Fibroblast of the aortic adventitia (primary cell): ENCODE measurements at regions not wholly inside any gene's neighbourhood (a gene's known extent, or its start where the extent isn't known, plus 50 kb on each side); places are given as distances from the start of the nearest gene placed in this dataset.

Experiments
- DNase-seq: peaks from one replicate; pipeline ENCODE4 v3.0.0-alpha.2; 2010; ENCODE audit warnings: low read depth
- H3K4me3 ChIP-seq: 2 replicates; pipeline ENCODE4 v1.5.1; 2011; ENCODE audit warnings: low read depth, mild to moderate bottlenecking, control low read depth, low read length, moderate library complexity
- TF ChIP-seq, protein P1 (sequence below): IDR thresholded peaks from 2 replicates; pipeline ENCODE4 v1.5.1; 2011; ENCODE audit warnings: mild to moderate bottlenecking, low read length, control low read depth, inconsistent platforms; ENCODE audit not compliant: insufficient read depth

GRCh38 chr5:169357291-169357690 lies 56.4 kb upstream of the SLIT3 start:
- no peak overlapping the region for H3K4me3 ChIP-seq
- TF ChIP-seq, protein P1, sequence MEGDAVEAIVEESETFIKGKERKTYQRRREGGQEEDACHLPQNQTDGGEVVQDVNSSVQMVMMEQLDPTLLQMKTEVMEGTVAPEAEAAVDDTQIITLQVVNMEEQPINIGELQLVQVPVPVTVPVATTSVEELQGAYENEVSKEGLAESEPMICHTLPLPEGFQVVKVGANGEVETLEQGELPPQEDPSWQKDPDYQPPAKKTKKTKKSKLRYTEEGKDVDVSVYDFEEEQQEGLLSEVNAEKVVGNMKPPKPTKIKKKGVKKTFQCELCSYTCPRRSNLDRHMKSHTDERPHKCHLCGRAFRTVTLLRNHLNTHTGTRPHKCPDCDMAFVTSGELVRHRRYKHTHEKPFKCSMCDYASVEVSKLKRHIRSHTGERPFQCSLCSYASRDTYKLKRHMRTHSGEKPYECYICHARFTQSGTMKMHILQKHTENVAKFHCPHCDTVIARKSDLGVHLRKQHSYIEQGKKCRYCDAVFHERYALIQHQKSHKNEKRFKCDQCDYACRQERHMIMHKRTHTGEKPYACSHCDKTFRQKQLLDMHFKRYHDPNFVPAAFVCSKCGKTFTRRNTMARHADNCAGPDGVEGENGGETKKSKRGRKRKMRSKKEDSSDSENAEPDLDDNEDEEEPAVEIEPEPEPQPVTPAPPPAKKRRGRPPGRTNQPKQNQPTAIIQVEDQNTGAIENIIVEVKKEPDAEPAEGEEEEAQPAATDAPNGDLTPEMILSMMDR = no peak
- DNase-seq = no peak

DNA sequence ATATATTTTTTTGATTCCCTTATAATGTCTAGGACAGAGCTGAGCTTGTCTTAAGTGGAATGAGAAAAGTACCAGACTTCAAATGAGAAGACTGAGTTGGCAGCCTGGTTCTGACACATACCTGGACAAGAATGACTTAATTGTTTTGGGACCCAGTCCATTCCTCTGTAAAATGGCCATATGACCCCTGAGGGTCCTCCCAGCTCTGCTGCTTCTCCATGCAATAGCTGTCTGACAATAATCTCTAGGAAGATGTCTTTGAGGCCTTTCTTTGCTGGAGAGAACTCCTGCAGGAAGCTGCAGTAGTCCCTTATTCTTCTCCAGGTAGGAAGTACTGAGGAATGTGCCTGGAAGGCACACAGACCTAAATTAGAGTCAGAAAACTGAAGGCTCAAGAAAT lies 55.9 kb upstream of the SLIT3 start:
- no peak for DNase-seq
- TF ChIP-seq, protein P1 = no peak

GRCh38 chr5:169356181-169356580 lies 55.2 kb upstream of the SLIT3 start:
- H3K4me3 ChIP-seq = no peak overlapping the region
- no peak for DNase-seq
- TF ChIP-seq, protein P1 = no peak

More for the DNA sequence above, 55.9 kb upstream of the SLIT3 start:
- no peak overlapping the region for H3K4me3 ChIP-seq

- TF ChIP-seq, protein P1 = no peak
- DNase-seq = no peak
- no peak overlapping the region for H3K4me3 ChIP-seq
These were observed 54.0 kb upstream of the SLIT3 start for GRCh38 chr5:169354921-169355320.

- TF ChIP-seq, protein P1 = no peak
- no peak overlapping the region for H3K4me3 ChIP-seq
- DNase-seq = peak; percentile 33
These were observed 53.3 kb upstream of the SLIT3 start for GRCh38 chr5:169354263-169354662.

DNA sequence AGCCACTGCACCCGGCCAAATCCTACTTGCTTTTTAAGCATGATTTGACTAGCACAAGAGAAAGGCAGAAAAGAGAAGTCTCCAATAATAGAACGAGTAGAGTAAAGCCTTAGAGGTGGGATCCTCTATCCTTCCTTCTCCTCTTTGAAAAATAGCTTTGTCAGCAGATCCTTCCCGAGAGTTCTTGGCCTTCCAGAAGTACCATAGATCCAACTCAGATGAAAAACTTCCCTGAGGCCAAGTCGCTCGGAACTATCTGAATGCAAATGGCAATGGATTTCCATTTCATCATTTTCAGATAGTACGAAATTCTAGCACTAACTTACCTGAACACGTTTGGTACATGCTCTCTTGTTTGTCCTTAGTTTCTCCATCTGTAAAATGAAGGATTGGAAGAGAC lies 52.0 kb upstream of the SLIT3 start:
- TF ChIP-seq, protein P1 = no peak
- no peak for DNase-seq
- H3K4me3 ChIP-seq = no peak overlapping the region

GRCh38 chr5:169351721-169352120 lies 50.8 kb upstream of the SLIT3 start:
- TF ChIP-seq, protein P1 = no peak
- no peak overlapping the region for H3K4me3 ChIP-seq
- no peak for DNase-seq
